ENCODE measurements at regions not wholly inside any gene's neighbourhood (a gene's known extent, or its start where the extent isn't known, plus 50 kb on each side); places are given as distances from the start of the nearest gene placed in this dataset.

DNA sequence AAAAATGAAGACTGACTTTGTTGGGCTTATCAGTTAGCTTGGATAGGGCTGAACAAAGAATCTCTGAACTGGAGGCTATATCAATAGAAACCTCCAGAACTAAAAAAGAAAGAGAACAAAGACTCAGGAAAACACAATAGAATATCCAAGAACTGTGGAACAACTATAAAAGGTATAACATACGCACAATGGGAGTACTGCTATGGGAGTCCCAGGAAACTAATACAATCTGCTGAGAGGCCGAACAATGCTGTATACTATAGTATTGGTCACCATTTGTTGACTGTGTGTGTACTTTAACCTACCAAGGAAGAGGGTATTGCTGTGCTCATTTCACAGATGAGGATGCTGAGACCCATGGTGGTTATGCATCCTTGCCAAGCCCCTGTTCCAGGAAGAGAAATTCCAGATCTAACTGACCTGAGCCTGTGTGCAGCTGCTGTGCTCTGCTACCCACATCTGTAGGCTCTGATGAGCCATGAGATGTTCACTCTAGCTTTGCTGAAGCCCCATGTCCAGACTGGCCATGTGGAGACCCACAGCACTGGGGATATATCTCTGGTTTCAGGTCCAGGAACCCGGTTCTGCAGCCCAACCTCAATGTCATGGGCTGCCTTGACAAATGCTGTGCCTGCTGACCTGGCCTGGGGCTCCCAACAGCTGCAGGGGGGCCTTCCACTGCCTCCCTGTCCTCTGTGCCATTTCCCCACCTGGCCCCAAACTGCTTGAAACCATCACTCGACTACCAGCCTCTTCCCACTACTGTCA is 254.3 kb upstream of the TNRC6C start (continued):
- TF ChIP-seq, protein P1, sequence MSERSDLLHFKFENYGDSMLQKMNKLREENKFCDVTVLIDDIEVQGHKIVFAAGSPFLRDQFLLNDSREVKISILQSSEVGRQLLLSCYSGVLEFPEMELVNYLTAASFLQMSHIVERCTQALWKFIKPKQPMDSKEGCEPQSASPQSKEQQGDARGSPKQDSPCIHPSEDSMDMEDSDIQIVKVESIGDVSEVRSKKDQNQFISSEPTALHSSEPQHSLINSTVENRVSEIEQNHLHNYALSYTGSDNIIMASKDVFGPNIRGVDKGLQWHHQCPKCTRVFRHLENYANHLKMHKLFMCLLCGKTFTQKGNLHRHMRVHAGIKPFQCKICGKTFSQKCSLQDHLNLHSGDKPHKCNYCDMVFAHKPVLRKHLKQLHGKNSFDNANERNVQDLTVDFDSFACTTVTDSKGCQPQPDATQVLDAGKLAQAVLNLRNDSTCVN (CRISPR knock-in tag; IDR thresholded peaks at IDR 0.05), result no peak
- TF ChIP-seq JUNB (CRISPR knock-in tag; conservative IDR thresholded peaks at IDR 0.05) (no peak), HDAC2 (IDR thresholded peaks at IDR 0.05) (no peak)

DNA sequence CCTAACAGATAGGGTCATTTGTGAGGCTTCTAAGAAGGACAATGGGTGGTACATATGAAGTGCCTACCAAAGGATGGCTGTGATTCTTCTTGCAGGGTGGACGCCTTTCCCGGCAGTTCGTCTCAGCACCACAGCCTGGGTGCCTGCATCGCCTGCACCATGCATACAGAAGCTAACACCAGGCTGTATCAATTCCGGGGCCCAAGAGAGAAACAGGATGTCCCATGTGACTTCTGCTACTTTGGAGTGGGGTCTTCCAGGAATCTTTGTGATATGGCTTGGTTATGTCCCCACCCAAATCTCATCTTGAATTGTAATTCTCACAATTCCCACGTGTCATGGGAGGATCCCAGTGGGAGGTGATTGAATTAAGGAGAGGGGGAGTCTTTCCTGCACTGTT is 251.6 kb upstream of the TNRC6C start:
- 6% methylated on average over 6 of the region's 6 CpGs for WGBS (ENCODE audit: insufficient coverage, low coverage, missing lambda C conversion rate)
- no peaks in the 10 kb centered on the region for H3K9me1 ChIP-seq (ENCODE audit: control insufficient read depth, insufficient read depth, low read length)
- no peaks in the 10 kb centered on the region for H3K36me3 ChIP-seq (ENCODE audit: control insufficient read depth, insufficient read depth, low read length)
- no peak overlapping the region for H3K9ac ChIP-seq (ENCODE audit: insufficient read depth in 1 of 2, low read depth in 2 of 2, low read length in 2 of 2)
- no peak overlapping the region for H2AFZ ChIP-seq (ENCODE audit: low read depth, low read length)
- no peak for FAIRE-seq
- DNase-seq (ENCODE audit: extremely low read depth in 1 of 4, low spot score in 3 of 4), result no peak
- ChIA-PET CTCF (ENCODE audit: low intra/inter-chr PET ratio) (no interaction called here), POLR2A (interaction anchor here (0.6 kb wide), 1 partner anchor 14 kb away, joined by 3 read pairs; no protein-coding TSS in a partner anchor)
- H3K79me2 ChIP-seq (ENCODE audit: control insufficient read depth, insufficient read depth, low read length), result no peaks in the 10 kb centered on the region
- BruUV-seq (replicated peaks), result no TSS peak
- no peak overlapping the region for H3K27ac ChIP-seq (ENCODE audit: extremely low read depth, low read depth, low read length)
- intact Hi-C loops (cut with micrococcal nuclease), result no loop called here
- 0 out of 2 replicates have a peak, but pooled peaks cover 2% of the 10 kb centered on the region for H4K20me1 ChIP-seq (replicated peaks; ENCODE audit: control insufficient read depth, insufficient read depth, low read length)
- no peaks in the 10 kb centered on the region for H3K4me1 ChIP-seq (replicated peaks in 1 of 2; ENCODE audit: control insufficient read depth in 2 of 2, insufficient read depth in 2 of 2, low read length in 2 of 2)
- H3K9me3 ChIP-seq (replicated peaks; ENCODE audit: control insufficient read depth, insufficient read depth, low read depth, low read length), result peaks cover 2% of the 10 kb centered on the region; the same call in 1 of the 2 replicates
- ATAC-seq, result no peak
- in situ Hi-C loops (cut with MboI), result no loop called here
- peaks cover 15 to 36% of the 10 kb centered on the region in 2 experiments; a peak in 3 of 5 replicates for H3K27me3 ChIP-seq (ENCODE audit: control insufficient read depth in 2 of 2, insufficient read depth in 2 of 2, low read length in 2 of 2)
- H3K4me3 ChIP-seq, result no peak overlapping the region
- H3K4me2 ChIP-seq (ENCODE audit: insufficient read depth, low read length), result no peak overlapping the region
- TF ChIP-seq GTF2E2 (tag; IDR thresholded peaks at IDR 0.05) (no peak), ERF (CRISPR knock-in tag; IDR thresholded peaks at IDR 0.05) (no peak), ILF3 (IDR thresholded peaks at IDR 0.05; ENCODE audit: borderline replicate concordance) (no peak), KDM4B (IDR thresholded peaks at IDR 0.05; ENCODE audit: borderline replicate concordance in 2 of 2, low read depth in 1 of 2) (no peak), CBX2 (IDR thresholded peaks at IDR 0.05; ENCODE audit: insufficient read depth, low read length, poor library complexity, severe bottlenecking) (no peak), MAFF (IDR thresholded peaks at IDR 0.05; ENCODE audit: low read length) (no peak), HDAC2 (IDR thresholded peaks at IDR 0.05) (no peak), PPARD (CRISPR knock-in tag; IDR thresholded peaks at IDR 0.05) (no peak), KLF13 (tag; IDR thresholded peaks at IDR 0.05; ENCODE audit: borderline replicate concordance, low read depth) (no peak), ZNF384 (IDR thresholded peaks at IDR 0.05; ENCODE audit: low read depth, low read length) (no peak), ZNF408 (CRISPR knock-in tag; IDR thresholded peaks at IDR 0.05; ENCODE audit: low read depth) (no peak), ZNF830 (CRISPR knock-in tag; IDR thresholded peaks at IDR 0.05) (no peak), FOSL1 (tag; conservative IDR thresholded peaks at IDR 0.05) (no peak), U2AF2 (optimal IDR thresholded peaks at IDR 0.05; ENCODE audit: low read depth, low read length) (no peak)
- TF ChIP-seq, protein P2, sequence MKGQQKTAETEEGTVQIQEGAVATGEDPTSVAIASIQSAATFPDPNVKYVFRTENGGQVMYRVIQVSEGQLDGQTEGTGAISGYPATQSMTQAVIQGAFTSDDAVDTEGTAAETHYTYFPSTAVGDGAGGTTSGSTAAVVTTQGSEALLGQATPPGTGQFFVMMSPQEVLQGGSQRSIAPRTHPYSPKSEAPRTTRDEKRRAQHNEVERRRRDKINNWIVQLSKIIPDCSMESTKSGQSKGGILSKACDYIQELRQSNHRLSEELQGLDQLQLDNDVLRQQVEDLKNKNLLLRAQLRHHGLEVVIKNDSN (CRISPR knock-in tag; IDR thresholded peaks at IDR 0.05), result no peak
- TF ChIP-seq, protein P3, sequence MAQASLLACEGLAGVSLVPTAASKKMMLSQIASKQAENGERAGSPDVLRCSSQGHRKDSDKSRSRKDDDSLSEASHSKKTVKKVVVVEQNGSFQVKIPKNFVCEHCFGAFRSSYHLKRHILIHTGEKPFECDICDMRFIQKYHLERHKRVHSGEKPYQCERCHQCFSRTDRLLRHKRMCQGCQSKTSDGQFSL (CRISPR knock-in tag; IDR thresholded peaks at IDR 0.05), result no peak
- TF ChIP-seq, protein P3 (tag; IDR thresholded peaks at IDR 0.05), result no peak
